ENCODE measurements at regions not wholly inside any gene's neighbourhood (a gene's known extent, or its start where the extent isn't known, plus 50 kb on each side); places are given as distances from the start of the nearest gene placed in this dataset.

DNA sequence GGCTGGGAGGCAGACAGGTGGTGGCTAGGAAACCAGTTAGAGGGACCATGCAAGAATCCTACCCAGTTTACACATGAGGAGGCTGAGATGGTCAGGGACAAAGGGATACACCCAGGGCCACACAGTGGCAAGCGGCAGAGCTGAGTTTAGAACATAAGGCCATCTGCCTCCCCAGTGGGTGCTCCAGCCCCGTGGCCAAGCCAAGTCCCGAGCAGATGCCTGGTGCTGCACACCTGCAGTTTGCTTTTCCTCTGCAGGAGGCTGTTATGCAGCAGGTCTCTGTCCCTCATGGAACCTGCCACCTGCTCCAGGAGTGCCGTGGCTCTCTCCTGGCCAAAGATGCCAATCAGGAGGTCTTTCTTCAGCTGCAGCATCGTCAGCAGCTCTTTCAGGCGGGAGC lies 70.8 kb downstream of the SYNE3 start:
- CTCF ChIA-PET = interaction anchor here (0.7 kb wide), 1 partner anchor 81 kb away, joined by 3 read pairs; no protein-coding TSS in a partner anchor
- intact Hi-C loops (cut with micrococcal nuclease) = no loop called here
- no peaks in the 10 kb centered on the region for H3K36me3 ChIP-seq (ENCODE audit: control insufficient read depth in 1 of 2, insufficient read depth in 2 of 2, low read length in 2 of 2)

More for the DNA sequence above, 70.8 kb downstream of the SYNE3 start:
- Histone ChIP-seq H3K79me2 (ENCODE audit: insufficient read depth, low read length) (no peaks in the 10 kb centered on the region), H3K9me3 (ENCODE audit: control insufficient read depth in 1 of 2, insufficient read depth in 1 of 2, low read depth in 1 of 2, low read length in 2 of 2) (no peaks in the 10 kb centered on the region), H3K9ac (ENCODE audit: low read length) (no peak overlapping the region), H3K4me3 (replicated peaks in 1 of 2; ENCODE audit: low read depth in 1 of 2, low read length in 2 of 2) (no peak overlapping the region), H3K27me3 (ENCODE audit: insufficient read depth, low read length) (no peaks in the 10 kb centered on the region), H4K20me1 (ENCODE audit: insufficient read depth) (no peaks in the 10 kb centered on the region), H3K27ac (ENCODE audit: low read depth, low read length) (no peak overlapping the region), H2AFZ (ENCODE audit: low read depth, low read length, poor library complexity, severe bottlenecking) (no peak overlapping the region), H3K4me1 (ENCODE audit: control insufficient read depth in 1 of 2, insufficient read depth in 2 of 2, low read length in 2 of 2) (peaks cover 0 to 7% of the 10 kb centered on the region in 2 experiments; a peak in 1 of 4 replicates), H3K4me2 (ENCODE audit: low read length) (no peak overlapping the region), H3K9me2 (ENCODE audit: insufficient read depth) (no peaks in the 10 kb centered on the region)
- DNase-seq (ENCODE audit: low read depth, low spot score) (no peak), ATAC-seq (no peak)
- RAD21 ChIA-PET (ENCODE audit: low non-redundant PET in 1 of 2, low total read pairs in 2 of 2, uncharacterized antibody in 2 of 2, unreplicated experiment in 2 of 2) = interaction anchor here in 1 of 2 experiments (0.8 kb wide), 1 partner anchor 88 kb away, joined by 3 read pairs; no protein-coding TSS in a partner anchor
- BruUV-seq (replicated peaks) = no TSS peak
- POLR2A ChIA-PET = no interaction called here
- TF ChIP-seq, protein P1, sequence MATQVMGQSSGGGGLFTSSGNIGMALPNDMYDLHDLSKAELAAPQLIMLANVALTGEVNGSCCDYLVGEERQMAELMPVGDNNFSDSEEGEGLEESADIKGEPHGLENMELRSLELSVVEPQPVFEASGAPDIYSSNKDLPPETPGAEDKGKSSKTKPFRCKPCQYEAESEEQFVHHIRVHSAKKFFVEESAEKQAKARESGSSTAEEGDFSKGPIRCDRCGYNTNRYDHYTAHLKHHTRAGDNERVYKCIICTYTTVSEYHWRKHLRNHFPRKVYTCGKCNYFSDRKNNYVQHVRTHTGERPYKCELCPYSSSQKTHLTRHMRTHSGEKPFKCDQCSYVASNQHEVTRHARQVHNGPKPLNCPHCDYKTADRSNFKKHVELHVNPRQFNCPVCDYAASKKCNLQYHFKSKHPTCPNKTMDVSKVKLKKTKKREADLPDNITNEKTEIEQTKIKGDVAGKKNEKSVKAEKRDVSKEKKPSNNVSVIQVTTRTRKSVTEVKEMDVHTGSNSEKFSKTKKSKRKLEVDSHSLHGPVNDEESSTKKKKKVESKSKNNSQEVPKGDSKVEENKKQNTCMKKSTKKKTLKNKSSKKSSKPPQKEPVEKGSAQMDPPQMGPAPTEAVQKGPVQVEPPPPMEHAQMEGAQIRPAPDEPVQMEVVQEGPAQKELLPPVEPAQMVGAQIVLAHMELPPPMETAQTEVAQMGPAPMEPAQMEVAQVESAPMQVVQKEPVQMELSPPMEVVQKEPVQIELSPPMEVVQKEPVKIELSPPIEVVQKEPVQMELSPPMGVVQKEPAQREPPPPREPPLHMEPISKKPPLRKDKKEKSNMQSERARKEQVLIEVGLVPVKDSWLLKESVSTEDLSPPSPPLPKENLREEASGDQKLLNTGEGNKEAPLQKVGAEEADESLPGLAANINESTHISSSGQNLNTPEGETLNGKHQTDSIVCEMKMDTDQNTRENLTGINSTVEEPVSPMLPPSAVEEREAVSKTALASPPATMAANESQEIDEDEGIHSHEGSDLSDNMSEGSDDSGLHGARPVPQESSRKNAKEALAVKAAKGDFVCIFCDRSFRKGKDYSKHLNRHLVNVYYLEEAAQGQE (IDR thresholded peaks at IDR 0.05; ENCODE audit: low read depth) = no peak
- TF ChIP-seq EZH2phosphoT487 (IDR thresholded peaks at IDR 0.05; ENCODE audit: borderline replicate concordance) (no peak), TCF7L2 (IDR thresholded peaks at IDR 0.05; ENCODE audit: borderline replicate concordance, extremely low read depth, insufficient read depth, insufficient read length) (no peak), EZH2 (IDR thresholded peaks at IDR 0.05) (no peak), ELF1 (IDR thresholded peaks at IDR 0.05; ENCODE audit: borderline replicate concordance, low read depth) (no peak), SRF (IDR thresholded peaks at IDR 0.05; ENCODE audit: low read depth) (no peak), RAD21 (IDR thresholded peaks at IDR 0.05; ENCODE audit: low read depth) (no peak), EGR1 (IDR thresholded peaks at IDR 0.05; ENCODE audit: low read depth) (no peak), YY1 (IDR thresholded peaks at IDR 0.05; ENCODE audit: extremely low read depth, insufficient replicate concordance, low read depth, low read length) (no peak), SIN3A (IDR thresholded peaks at IDR 0.05; ENCODE audit: low read depth) (no peak), POLR2AphosphoS5 (IDR thresholded peaks at IDR 0.05; ENCODE audit: low read depth, low read length) (no peak)
- TF ChIP-seq, protein P2, sequence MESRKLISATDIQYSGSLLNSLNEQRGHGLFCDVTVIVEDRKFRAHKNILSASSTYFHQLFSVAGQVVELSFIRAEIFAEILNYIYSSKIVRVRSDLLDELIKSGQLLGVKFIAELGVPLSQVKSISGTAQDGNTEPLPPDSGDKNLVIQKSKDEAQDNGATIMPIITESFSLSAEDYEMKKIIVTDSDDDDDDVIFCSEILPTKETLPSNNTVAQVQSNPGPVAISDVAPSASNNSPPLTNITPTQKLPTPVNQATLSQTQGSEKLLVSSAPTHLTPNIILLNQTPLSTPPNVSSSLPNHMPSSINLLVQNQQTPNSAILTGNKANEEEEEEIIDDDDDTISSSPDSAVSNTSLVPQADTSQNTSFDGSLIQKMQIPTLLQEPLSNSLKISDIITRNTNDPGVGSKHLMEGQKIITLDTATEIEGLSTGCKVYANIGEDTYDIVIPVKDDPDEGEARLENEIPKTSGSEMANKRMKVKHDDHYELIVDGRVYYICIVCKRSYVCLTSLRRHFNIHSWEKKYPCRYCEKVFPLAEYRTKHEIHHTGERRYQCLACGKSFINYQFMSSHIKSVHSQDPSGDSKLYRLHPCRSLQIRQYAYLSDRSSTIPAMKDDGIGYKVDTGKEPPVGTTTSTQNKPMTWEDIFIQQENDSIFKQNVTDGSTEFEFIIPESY (IDR thresholded peaks at IDR 0.05; ENCODE audit: extremely low read depth, insufficient replicate concordance, low read length) = no peak
- TF ChIP-seq, protein P3, sequence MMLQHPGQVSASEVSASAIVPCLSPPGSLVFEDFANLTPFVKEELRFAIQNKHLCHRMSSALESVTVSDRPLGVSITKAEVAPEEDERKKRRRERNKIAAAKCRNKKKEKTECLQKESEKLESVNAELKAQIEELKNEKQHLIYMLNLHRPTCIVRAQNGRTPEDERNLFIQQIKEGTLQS (IDR thresholded peaks at IDR 0.05) = no peak
- TF ChIP-seq, protein P4, sequence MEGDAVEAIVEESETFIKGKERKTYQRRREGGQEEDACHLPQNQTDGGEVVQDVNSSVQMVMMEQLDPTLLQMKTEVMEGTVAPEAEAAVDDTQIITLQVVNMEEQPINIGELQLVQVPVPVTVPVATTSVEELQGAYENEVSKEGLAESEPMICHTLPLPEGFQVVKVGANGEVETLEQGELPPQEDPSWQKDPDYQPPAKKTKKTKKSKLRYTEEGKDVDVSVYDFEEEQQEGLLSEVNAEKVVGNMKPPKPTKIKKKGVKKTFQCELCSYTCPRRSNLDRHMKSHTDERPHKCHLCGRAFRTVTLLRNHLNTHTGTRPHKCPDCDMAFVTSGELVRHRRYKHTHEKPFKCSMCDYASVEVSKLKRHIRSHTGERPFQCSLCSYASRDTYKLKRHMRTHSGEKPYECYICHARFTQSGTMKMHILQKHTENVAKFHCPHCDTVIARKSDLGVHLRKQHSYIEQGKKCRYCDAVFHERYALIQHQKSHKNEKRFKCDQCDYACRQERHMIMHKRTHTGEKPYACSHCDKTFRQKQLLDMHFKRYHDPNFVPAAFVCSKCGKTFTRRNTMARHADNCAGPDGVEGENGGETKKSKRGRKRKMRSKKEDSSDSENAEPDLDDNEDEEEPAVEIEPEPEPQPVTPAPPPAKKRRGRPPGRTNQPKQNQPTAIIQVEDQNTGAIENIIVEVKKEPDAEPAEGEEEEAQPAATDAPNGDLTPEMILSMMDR (IDR thresholded peaks at IDR 0.05 in 2 of 3, conservative IDR thresholded peaks at IDR 0.05 in 1 of 3; ENCODE audit: borderline replicate concordance in 1 of 3, insufficient read depth in 1 of 3, low read depth in 2 of 3, low read length in 2 of 3) = no peak

All from HCT116 (cell line).